GM12878 (cell line): ENCODE measurements at regions not wholly inside any gene's neighbourhood (a gene's known extent, or its start where the extent isn't known, plus 50 kb on each side); places are given as distances from the start of the nearest gene placed in this dataset.

ENCODE experiments used
- ASH2L ChIP-seq: fragments of 300-600, 200-600 bp; sonication (generic); IDR thresholded peaks from 2 replicates; pipeline ENCODE4 v1.6.1; 2017; ENCODE audit warnings: low read depth, mild to moderate bottlenecking, borderline replicate concordance
- CTCF ChIP-seq, 3 experiments: IDR thresholded peaks in 2 of 3; conservative IDR thresholded peaks in 1 of 3; 2 replicates each; pipeline ENCODE4 v1.5.1; 2011; ENCODE audit warnings: low read depth in 3 of 3, low read length in 3 of 3, mild to moderate bottlenecking in 3 of 3, control low read depth in 2 of 3, moderate library complexity in 2 of 3, inconsistent platforms in 1 of 3, mixed read lengths in 1 of 3; ENCODE audit not compliant: control insufficient read depth in 2 of 3, insufficient read depth in 1 of 3; ENCODE audit errors: extremely low read depth in 1 of 3
- EZH2 ChIP-seq: IDR thresholded peaks from 2 replicates; pipeline ENCODE4 v1.6.1; 2012; ENCODE audit warnings: low read depth, mild to moderate bottlenecking, control low read depth, inconsistent platforms, low read length, borderline replicate concordance; ENCODE audit not compliant: control insufficient read depth
- FOXM1 ChIP-seq: IDR thresholded peaks from 2 replicates; pipeline ENCODE4 v1.6.1; 2012; ENCODE audit warnings: low read depth, mild to moderate bottlenecking, inconsistent platforms, low read length, moderate library complexity
- GATAD2B ChIP-seq: fragments of 450-650 bp; conservative IDR thresholded peaks from 2 replicates; pipeline ENCODE4 v1.6.1; 2017; ENCODE audit warnings: low read depth, mild to moderate bottlenecking, moderate library complexity
- HDAC6 ChIP-seq: fragments of 200-600 bp; sonication (generic); IDR thresholded peaks from one replicate; pipeline ENCODE4 v1.8.0; 2017; ENCODE audit warnings: antibody characterized with exemption; ENCODE audit not compliant: unreplicated experiment
- SREBF2 ChIP-seq: IDR thresholded peaks from 2 replicates; pipeline ENCODE4 v1.6.1; 2012; ENCODE audit warnings: mild to moderate bottlenecking, low read length
- ZNF592 ChIP-seq: fragments of 450-650 bp; IDR thresholded peaks from 2 replicates; pipeline ENCODE4 v1.6.1; 2017; ENCODE audit warnings: mild to moderate bottlenecking, moderate library complexity
- ZNF622 ChIP-seq: fragments of 450-650 bp; IDR thresholded peaks from 2 replicates; pipeline ENCODE4 v1.6.1; 2017; ENCODE audit warnings: mild to moderate bottlenecking, inconsistent platforms
- TF ChIP-seq, protein P1 (sequence below): fragments of 450-650 bp; IDR thresholded peaks from 2 replicates; pipeline ENCODE4 v1.6.1; 2017; ENCODE audit warnings: mild to moderate bottlenecking
- TF ChIP-seq, protein P2 (sequence below): IDR thresholded peaks from 2 replicates; pipeline ENCODE4 v1.6.1; 2012; ENCODE audit warnings: mild to moderate bottlenecking, low read depth, low read length

- TF ChIP-seq CTCF (IDR thresholded peaks at IDR 0.05 in 2 of 3, conservative IDR thresholded peaks at IDR 0.05 in 1 of 3; ENCODE audit: control insufficient read depth in 2 of 3, extremely low read depth in 1 of 3, insufficient read depth in 1 of 3, low read depth in 3 of 3, low read length in 3 of 3) (no peak), ZNF592 (no peak), ASH2L (no peak), SREBF2 (no peak), HDAC6 (no peak), EZH2 (no peak), ZNF622 (no peak), FOXM1 (no peak), GATAD2B (no peak)
- TF ChIP-seq, protein P1, sequence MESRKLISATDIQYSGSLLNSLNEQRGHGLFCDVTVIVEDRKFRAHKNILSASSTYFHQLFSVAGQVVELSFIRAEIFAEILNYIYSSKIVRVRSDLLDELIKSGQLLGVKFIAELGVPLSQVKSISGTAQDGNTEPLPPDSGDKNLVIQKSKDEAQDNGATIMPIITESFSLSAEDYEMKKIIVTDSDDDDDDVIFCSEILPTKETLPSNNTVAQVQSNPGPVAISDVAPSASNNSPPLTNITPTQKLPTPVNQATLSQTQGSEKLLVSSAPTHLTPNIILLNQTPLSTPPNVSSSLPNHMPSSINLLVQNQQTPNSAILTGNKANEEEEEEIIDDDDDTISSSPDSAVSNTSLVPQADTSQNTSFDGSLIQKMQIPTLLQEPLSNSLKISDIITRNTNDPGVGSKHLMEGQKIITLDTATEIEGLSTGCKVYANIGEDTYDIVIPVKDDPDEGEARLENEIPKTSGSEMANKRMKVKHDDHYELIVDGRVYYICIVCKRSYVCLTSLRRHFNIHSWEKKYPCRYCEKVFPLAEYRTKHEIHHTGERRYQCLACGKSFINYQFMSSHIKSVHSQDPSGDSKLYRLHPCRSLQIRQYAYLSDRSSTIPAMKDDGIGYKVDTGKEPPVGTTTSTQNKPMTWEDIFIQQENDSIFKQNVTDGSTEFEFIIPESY: no peak
- TF ChIP-seq, protein P2, sequence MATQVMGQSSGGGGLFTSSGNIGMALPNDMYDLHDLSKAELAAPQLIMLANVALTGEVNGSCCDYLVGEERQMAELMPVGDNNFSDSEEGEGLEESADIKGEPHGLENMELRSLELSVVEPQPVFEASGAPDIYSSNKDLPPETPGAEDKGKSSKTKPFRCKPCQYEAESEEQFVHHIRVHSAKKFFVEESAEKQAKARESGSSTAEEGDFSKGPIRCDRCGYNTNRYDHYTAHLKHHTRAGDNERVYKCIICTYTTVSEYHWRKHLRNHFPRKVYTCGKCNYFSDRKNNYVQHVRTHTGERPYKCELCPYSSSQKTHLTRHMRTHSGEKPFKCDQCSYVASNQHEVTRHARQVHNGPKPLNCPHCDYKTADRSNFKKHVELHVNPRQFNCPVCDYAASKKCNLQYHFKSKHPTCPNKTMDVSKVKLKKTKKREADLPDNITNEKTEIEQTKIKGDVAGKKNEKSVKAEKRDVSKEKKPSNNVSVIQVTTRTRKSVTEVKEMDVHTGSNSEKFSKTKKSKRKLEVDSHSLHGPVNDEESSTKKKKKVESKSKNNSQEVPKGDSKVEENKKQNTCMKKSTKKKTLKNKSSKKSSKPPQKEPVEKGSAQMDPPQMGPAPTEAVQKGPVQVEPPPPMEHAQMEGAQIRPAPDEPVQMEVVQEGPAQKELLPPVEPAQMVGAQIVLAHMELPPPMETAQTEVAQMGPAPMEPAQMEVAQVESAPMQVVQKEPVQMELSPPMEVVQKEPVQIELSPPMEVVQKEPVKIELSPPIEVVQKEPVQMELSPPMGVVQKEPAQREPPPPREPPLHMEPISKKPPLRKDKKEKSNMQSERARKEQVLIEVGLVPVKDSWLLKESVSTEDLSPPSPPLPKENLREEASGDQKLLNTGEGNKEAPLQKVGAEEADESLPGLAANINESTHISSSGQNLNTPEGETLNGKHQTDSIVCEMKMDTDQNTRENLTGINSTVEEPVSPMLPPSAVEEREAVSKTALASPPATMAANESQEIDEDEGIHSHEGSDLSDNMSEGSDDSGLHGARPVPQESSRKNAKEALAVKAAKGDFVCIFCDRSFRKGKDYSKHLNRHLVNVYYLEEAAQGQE: no peak
These were observed 130.4 kb upstream of the FOXB1 start for GRCh38 chr15:59873644-59874272.
